A673 (cell line): ENCODE measurements at regions not wholly inside any gene's neighbourhood (a gene's known extent, or its start where the extent isn't known, plus 50 kb on each side); places are given as distances from the start of the nearest gene placed in this dataset.

Experiments used
- BruUV-seq: library from RNA; stranded (reverse); fragments of 400-500 nt; replicated peaks from 2 replicates; lab custom pipeline; 2021; lab: Mats Ljungman, UMichigan
- CTCF ChIA-PET: fragments of 300-600 bp; sonication (Branson Sonifier 250); formaldehyde crosslinking; loops from one replicate; lab custom pipeline; 2022; ENCODE audit warnings: antibody characterized with exemption; lab: Charles Lee
- POLR2A ChIA-PET: fragments of 300-600 bp; sonication (Branson Sonifier 250); formaldehyde crosslinking; loops from one replicate; lab custom pipeline; 2022; ENCODE audit warnings: antibody characterized with exemption; ENCODE audit not compliant: low non-redundant PET; lab: Charles Lee
- DNase-seq: peaks from one replicate; pipeline ENCODE4 v3.0.0-alpha.2; 2015; ENCODE audit warnings: low spot score
- H3K27ac ChIP-seq: fragments of 200-600 bp; sonication (generic); 2 replicates; pipeline ENCODE4 v1.5.1; 2016; ENCODE audit warnings: mixed run types, low read depth, mild to moderate bottlenecking, mixed read lengths, antibody characterized with exemption, low read length; ENCODE audit not compliant: poor library complexity, severe bottlenecking
- H3K27me3 ChIP-seq: fragments of 200-600 bp; sonication (generic); replicated peaks from 2 replicates; pipeline ENCODE4 v1.6.1; 2017; ENCODE audit warnings: mixed run types, low read depth, mild to moderate bottlenecking, mixed read lengths, antibody characterized with exemption, low read length; ENCODE audit not compliant: insufficient read depth, poor library complexity
- H3K36me3 ChIP-seq: fragments of 200-600 bp; sonication (generic); 2 replicates; pipeline ENCODE4 v1.6.1; 2016; ENCODE audit warnings: mixed run types, mild to moderate bottlenecking, mixed read lengths, antibody characterized with exemption, low read length; ENCODE audit not compliant: insufficient read depth, poor library complexity, severe bottlenecking
- H3K4me1 ChIP-seq: fragments of 200-600 bp; sonication (generic); 2 replicates; pipeline ENCODE4 v1.6.1; 2017; ENCODE audit warnings: mixed run types, mild to moderate bottlenecking, mixed read lengths, antibody characterized with exemption, low read length; ENCODE audit not compliant: insufficient read depth, poor library complexity, severe bottlenecking
- H3K4me3 ChIP-seq: fragments of 200-600 bp; sonication (generic); 2 replicates; pipeline ENCODE4 v1.5.1; 2016; ENCODE audit warnings: low read depth, mixed run types, mild to moderate bottlenecking, mixed read lengths, low read length; ENCODE audit not compliant: poor library complexity, severe bottlenecking
- H3K9me3 ChIP-seq: fragments of 200-600 bp; sonication (generic); 2 replicates; pipeline ENCODE4 v1.6.1; 2016; ENCODE audit warnings: mixed run types, low read depth, mild to moderate bottlenecking, mixed read lengths, antibody characterized with exemption, low read length; ENCODE audit not compliant: poor library complexity, severe bottlenecking
- EZH2 ChIP-seq: fragments of 200-600 bp; sonication (generic); IDR thresholded peaks from 2 replicates; pipeline ENCODE4 v1.6.1; 2017; ENCODE audit warnings: borderline replicate concordance, low read depth, mild to moderate bottlenecking, mixed read lengths, antibody characterized with exemption, low read length; ENCODE audit not compliant: poor library complexity, severe bottlenecking
- intact Hi-C: fragments of 100-400 bp; cut with micrococcal nuclease; formaldehyde crosslinking; loops from one replicate; pipeline ENCODE4 v1.10.0; 2022; ENCODE audit not compliant: unreplicated experiment
- TF ChIP-seq, protein P1 (sequence below): fragments of 300-800, 200-600 bp; sonication (generic); conservative IDR thresholded peaks from 2 replicates; pipeline ENCODE4 v1.5.1; 2017; ENCODE audit warnings: low read depth, mild to moderate bottlenecking, antibody characterized with exemption, low read length, moderate library complexity, mixed read lengths

DNA sequence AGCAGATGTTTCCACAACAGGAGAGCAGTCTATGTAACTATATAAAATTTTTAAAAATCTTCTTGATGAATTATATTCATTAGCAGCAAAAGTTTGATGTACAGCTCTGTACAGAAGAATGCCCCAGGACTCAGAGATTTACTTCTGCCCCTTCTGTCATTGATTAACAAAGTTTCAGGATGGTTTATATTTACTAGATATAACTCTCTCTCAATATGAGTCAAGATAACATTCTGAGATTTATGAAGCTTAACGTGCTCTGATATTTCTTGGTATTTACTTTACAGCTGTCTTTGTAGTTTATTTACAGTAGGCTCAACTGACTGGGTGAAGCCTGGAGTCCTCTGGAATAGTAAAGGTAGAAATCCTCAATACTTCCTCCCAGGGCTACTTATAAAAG is 93.6 kb upstream of the HNMT start:
- no peak for DNase-seq
- H3K4me3 ChIP-seq, result no peak overlapping the region
- no peaks in the 10 kb centered on the region for H3K4me1 ChIP-seq
- intact Hi-C loops, result no loop called here
- H3K36me3 ChIP-seq, result no peaks in the 10 kb centered on the region
- H3K9me3 ChIP-seq, result no peaks in the 10 kb centered on the region
- CTCF ChIA-PET, result no interaction called here
- no peak for TF ChIP-seq EZH2
- TF ChIP-seq, protein P1, sequence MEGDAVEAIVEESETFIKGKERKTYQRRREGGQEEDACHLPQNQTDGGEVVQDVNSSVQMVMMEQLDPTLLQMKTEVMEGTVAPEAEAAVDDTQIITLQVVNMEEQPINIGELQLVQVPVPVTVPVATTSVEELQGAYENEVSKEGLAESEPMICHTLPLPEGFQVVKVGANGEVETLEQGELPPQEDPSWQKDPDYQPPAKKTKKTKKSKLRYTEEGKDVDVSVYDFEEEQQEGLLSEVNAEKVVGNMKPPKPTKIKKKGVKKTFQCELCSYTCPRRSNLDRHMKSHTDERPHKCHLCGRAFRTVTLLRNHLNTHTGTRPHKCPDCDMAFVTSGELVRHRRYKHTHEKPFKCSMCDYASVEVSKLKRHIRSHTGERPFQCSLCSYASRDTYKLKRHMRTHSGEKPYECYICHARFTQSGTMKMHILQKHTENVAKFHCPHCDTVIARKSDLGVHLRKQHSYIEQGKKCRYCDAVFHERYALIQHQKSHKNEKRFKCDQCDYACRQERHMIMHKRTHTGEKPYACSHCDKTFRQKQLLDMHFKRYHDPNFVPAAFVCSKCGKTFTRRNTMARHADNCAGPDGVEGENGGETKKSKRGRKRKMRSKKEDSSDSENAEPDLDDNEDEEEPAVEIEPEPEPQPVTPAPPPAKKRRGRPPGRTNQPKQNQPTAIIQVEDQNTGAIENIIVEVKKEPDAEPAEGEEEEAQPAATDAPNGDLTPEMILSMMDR, result no peak
- POLR2A ChIA-PET, result no interaction called here
- BruUV-seq, result no TSS peak
- H3K27me3 ChIP-seq, result no peaks in the 10 kb centered on the region
- no peak overlapping the region for H3K27ac ChIP-seq

DNA sequence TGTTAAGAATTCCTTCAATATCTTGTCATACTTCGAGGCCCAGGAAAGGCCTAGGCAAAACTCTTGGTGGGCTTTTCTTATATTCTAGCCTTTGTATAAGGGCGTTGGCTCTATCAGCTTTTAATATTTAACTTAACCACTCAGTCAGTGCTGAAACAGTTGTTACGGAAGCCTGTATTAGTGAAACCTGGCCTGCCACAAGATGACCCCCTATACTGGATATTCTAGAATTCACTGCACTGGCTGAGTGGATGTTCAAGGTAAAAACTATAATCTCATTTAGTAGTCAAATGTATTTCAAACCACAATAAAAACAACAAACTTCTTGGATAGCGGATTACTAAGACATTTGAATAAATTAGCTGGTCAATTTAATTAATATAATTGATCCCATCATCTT is 91.7 kb upstream of the HNMT start:
- TF ChIP-seq, protein P1, result no peak
- no peak for TF ChIP-seq EZH2

DNA sequence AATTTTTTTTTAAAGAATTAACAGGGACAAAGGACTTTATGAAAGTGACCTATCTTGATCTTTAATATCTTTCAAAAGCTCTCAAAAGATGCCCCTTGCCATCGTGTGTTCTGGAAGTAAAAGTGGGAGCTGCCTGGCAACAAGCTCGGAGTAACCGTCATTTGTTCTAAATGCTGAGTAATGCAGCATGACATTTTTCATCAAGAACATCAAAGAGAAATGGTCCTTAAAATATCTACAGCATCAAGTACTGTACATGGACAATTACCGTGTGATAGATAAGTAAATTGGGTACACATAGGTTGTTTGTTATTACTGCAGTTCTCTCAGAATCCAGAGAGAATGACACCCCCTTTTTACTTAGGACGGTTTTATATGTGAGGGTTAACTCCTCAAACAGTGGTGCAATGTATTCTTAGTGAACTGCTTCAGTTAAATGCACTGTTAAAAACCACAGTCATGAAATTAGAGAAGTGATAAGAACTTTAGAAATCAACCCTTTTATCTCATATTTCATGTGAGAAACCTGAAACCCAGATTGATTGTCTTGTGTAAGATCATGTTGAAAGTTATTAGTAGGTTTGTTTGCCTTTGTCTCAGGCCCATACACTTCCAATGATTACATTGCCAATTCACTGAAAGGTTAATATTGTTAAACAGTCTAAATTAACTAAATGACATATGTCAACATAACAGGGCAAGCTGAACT is 90.6 kb upstream of the HNMT start:
- no peaks in the 10 kb centered on the region for H3K9me3 ChIP-seq
- DNase-seq, result no peak
- ChIA-PET CTCF (no interaction called here), POLR2A (no interaction called here)
- no peaks in the 10 kb centered on the region for H3K4me1 ChIP-seq
- TF ChIP-seq, protein P1, result no peak
- TF ChIP-seq EZH2, result no peak
- no peaks in the 10 kb centered on the region for H3K27me3 ChIP-seq
- intact Hi-C loops, result no loop called here
- no peaks in the 10 kb centered on the region for H3K36me3 ChIP-seq
- no peak overlapping the region for H3K27ac ChIP-seq
- BruUV-seq, result no TSS peak
- no peak overlapping the region for H3K4me3 ChIP-seq

More for the DNA sequence above, 91.7 kb upstream of the HNMT start:
- no peak overlapping the region for H3K4me3 ChIP-seq
- no peaks in the 10 kb centered on the region for H3K36me3 ChIP-seq
- ChIA-PET POLR2A (no interaction called here), CTCF (no interaction called here)
- BruUV-seq, result no TSS peak
- DNase-seq, result no peak
- no peaks in the 10 kb centered on the region for H3K9me3 ChIP-seq
- no peaks in the 10 kb centered on the region for H3K4me1 ChIP-seq
- no peaks in the 10 kb centered on the region for H3K27me3 ChIP-seq
- intact Hi-C loops, result no loop called here
- H3K27ac ChIP-seq, result no peak overlapping the region
